ENCODE measurements at regions not wholly inside any gene's neighbourhood (a gene's known extent, or its start where the extent isn't known, plus 50 kb on each side); places are given as distances from the start of the nearest gene placed in this dataset.

GRCh38 chr12:25308756-25309155, 58.0 kb upstream of the KRAS start:
- Histone ChIP-seq H3K9me3 (ENCODE audit: insufficient read depth, low read length) (no peaks in the 10 kb centered on the region; the same call in 1 of the 2 replicates), H3K27me3 (ENCODE audit: insufficient read depth, insufficient read length) (no peaks in the 10 kb centered on the region), H3K36me3 (ENCODE audit: insufficient read depth, insufficient read length, low read length) (no peaks in the 10 kb centered on the region), H3K9ac (ENCODE audit: insufficient read length, low read depth) (no peak overlapping the region), H3K4me3 (ENCODE audit: insufficient read length, low read depth) (no peak overlapping the region), H3K4me1 (ENCODE audit: insufficient read depth, insufficient read length) (no peaks in the 10 kb centered on the region)
- TF ChIP-seq ZNF274 (IDR thresholded peaks at IDR 0.05; ENCODE audit: low read depth, low read length) (no peak), SUZ12 (IDR thresholded peaks at IDR 0.05; ENCODE audit: extremely low read depth, insufficient read depth, insufficient read length) (no peak), YY1 (IDR thresholded peaks at IDR 0.05; ENCODE audit: insufficient read depth, insufficient read length) (no peak)
- no peak for DNase-seq (ENCODE audit: low read depth, low spot score)

- H3K27me3 ChIP-seq (ENCODE audit: insufficient read depth, insufficient read length), result no peaks in the 10 kb centered on the region
- no peak for DNase-seq (ENCODE audit: low read depth, low spot score)
- H3K9ac ChIP-seq (ENCODE audit: insufficient read length, low read depth), result no peak overlapping the region
- H3K36me3 ChIP-seq (ENCODE audit: insufficient read depth, insufficient read length, low read length), result no peaks in the 10 kb centered on the region
- no peak overlapping the region for H3K4me3 ChIP-seq (ENCODE audit: insufficient read length, low read depth)
- TF ChIP-seq ZNF274 (IDR thresholded peaks at IDR 0.05; ENCODE audit: low read depth, low read length), result no peak
- TF ChIP-seq SUZ12 (IDR thresholded peaks at IDR 0.05; ENCODE audit: extremely low read depth, insufficient read depth, insufficient read length), result no peak
- no peak for TF ChIP-seq YY1 (IDR thresholded peaks at IDR 0.05; ENCODE audit: insufficient read depth, insufficient read length)
- H3K9me3 ChIP-seq (ENCODE audit: insufficient read depth, low read length), result no peaks in the 10 kb centered on the region; the same call in 1 of the 2 replicates
- H3K4me1 ChIP-seq (ENCODE audit: insufficient read depth, insufficient read length), result no peaks in the 10 kb centered on the region
Observed at GRCh38 chr12:25307818-25308217, 57.1 kb upstream of the KRAS start.

GRCh38 chr12:25301798-25302197, 51.1 kb upstream of the KRAS start:
- no peak for TF ChIP-seq SUZ12 (IDR thresholded peaks at IDR 0.05; ENCODE audit: extremely low read depth, insufficient read depth, insufficient read length)
- no peak for TF ChIP-seq ZNF274 (IDR thresholded peaks at IDR 0.05; ENCODE audit: low read depth, low read length)
- TF ChIP-seq YY1 (IDR thresholded peaks at IDR 0.05; ENCODE audit: insufficient read depth, insufficient read length), result no peak
- H3K36me3 ChIP-seq (ENCODE audit: insufficient read depth, insufficient read length, low read length), result no peaks in the 10 kb centered on the region
- no peak overlapping the region for H3K9ac ChIP-seq (ENCODE audit: insufficient read length, low read depth)
- no peaks in the 10 kb centered on the region for H3K9me3 ChIP-seq (ENCODE audit: insufficient read depth, low read length)
- H3K4me3 ChIP-seq (ENCODE audit: insufficient read length, low read depth), result no peak overlapping the region
- H3K27me3 ChIP-seq (ENCODE audit: insufficient read depth, insufficient read length), result no peaks in the 10 kb centered on the region
- no peak for DNase-seq (ENCODE audit: low read depth, low spot score)
- no peaks in the 10 kb centered on the region for H3K4me1 ChIP-seq (ENCODE audit: insufficient read depth, insufficient read length)

All from NT2/D1 (cell line).